CD4-positive, alpha-beta T cell (primary cell): ENCODE measurements at regions not wholly inside any gene's neighbourhood (a gene's known extent, or its start where the extent isn't known, plus 50 kb on each side); places are given as distances from the start of the nearest gene placed in this dataset.

ENCODE experiments used
- ATAC-seq: fragments of 200-7000 bp; cut with Tn5 transposase; one replicate; pipeline ENCODE4 v1.10.0; 2022; ENCODE audit warnings: mild to moderate bottlenecking; ENCODE audit not compliant: poor library complexity
- CTCF ChIA-PET: fragments of 350-600 bp; sonication (Branson Sonifier 250); formaldehyde crosslinking; loops from one replicate; lab custom pipeline; 2021; ENCODE audit warnings: antibody characterized with exemption, inconsistent platforms; lab: Charles Lee
- POLR2A ChIA-PET: fragments of 350-600 bp; sonication (Branson Sonifier 250); formaldehyde crosslinking; loops from one replicate; lab custom pipeline; 2021; ENCODE audit warnings: antibody characterized with exemption, inconsistent platforms; lab: Charles Lee
- DNase-seq, 14 experiments: peaks; one replicate each; pipeline ENCODE4 v3.0.0-alpha.2; 2013 to 2020; ENCODE audit warnings: mixed read lengths in 2 of 14
- H3K27ac ChIP-seq, 2 donors: one replicate each; pipeline versions ENCODE4 v1.5.1 to v1.7.0; 2013; ENCODE audit warnings: low read length in 2 of 2, low read depth in 1 of 2, mild to moderate bottlenecking in 1 of 2
- H3K27me3 ChIP-seq, 2 experiments: 1 replicate in 1 of 2; 2 replicates in 1 of 2; pipeline versions ENCODE4 v1.6.1 to v1.7.0; 2013; ENCODE audit warnings: low read length in 2 of 2, control low read depth in 1 of 2, mild to moderate bottlenecking in 1 of 2, moderate library complexity in 1 of 2; ENCODE audit not compliant: insufficient read depth in 2 of 2, control insufficient read depth in 1 of 2
- H3K36me3 ChIP-seq: one replicate; pipeline ENCODE4 v1.6.1; 2013; ENCODE audit warnings: low read length, control low read depth; ENCODE audit not compliant: insufficient read depth
- H3K4me1 ChIP-seq: one replicate; pipeline ENCODE4 v1.6.1; 2013; ENCODE audit warnings: low read length, control low read depth; ENCODE audit not compliant: insufficient read depth
- H3K4me3 ChIP-seq: one replicate; pipeline ENCODE4 v1.5.1; 2013; ENCODE audit warnings: mild to moderate bottlenecking, low read length, moderate library complexity
- H3K9me3 ChIP-seq, 2 experiments: 1 replicate in 1 of 2; 2 replicates in 1 of 2; pipeline versions ENCODE4 v1.6.1 to v1.7.0; 2013; ENCODE audit warnings: low read length in 2 of 2, mild to moderate bottlenecking in 2 of 2, control low read depth in 1 of 2, moderate library complexity in 1 of 2; ENCODE audit not compliant: control insufficient read depth in 1 of 2, insufficient read depth in 1 of 2
- H3K27ac Mint-ChIP-seq: one replicate; pipeline ENCODE4 v1.8.0; 2020; ENCODE audit warnings: mixed read lengths
- H3K27me3 Mint-ChIP-seq: one replicate; pipeline ENCODE4 v1.8.0; 2021; ENCODE audit warnings: mixed read lengths
- H3K36me3 Mint-ChIP-seq: one replicate; pipeline ENCODE4 v1.8.0; 2021; ENCODE audit warnings: low read depth, mixed read lengths
- H3K4me1 Mint-ChIP-seq: one replicate; pipeline ENCODE4 v1.8.0; 2021; ENCODE audit warnings: low read depth, mixed read lengths
- H3K4me3 Mint-ChIP-seq: one replicate; pipeline ENCODE4 v1.8.0; 2020; ENCODE audit warnings: mild to moderate bottlenecking, mixed read lengths
- H3K9me3 Mint-ChIP-seq: one replicate; pipeline ENCODE4 v1.8.0; 2020; ENCODE audit warnings: mixed read lengths
- CTCF ChIP-seq: fragments of 200-600 bp; IDR thresholded peaks from one replicate; pipeline ENCODE4 v1.8.0; 2022; ENCODE audit warnings: antibody characterized with exemption, mild to moderate bottlenecking
- intact Hi-C, 2 experiments: fragments of 100-400 bp; cut with DNase I in 1 of 2; cut with micrococcal nuclease in 1 of 2; formaldehyde crosslinking; loops; one replicate each; pipeline versions ENCODE4 v1.15.1 to v1.9.0; 2023 to 2025; cut with DNase I, micrococcal nuclease

- H3K4me1 ChIP-seq, result no peaks in the 10 kb centered on the region
- intact Hi-C loops, result no loop called here
- Mint-ChIP-seq H3K27ac (no peak overlapping the region), H3K4me1 (no peaks in the 10 kb centered on the region), H3K27me3 (peaks cover 33% of the 10 kb centered on the region), H3K9me3 (peaks cover 3% of the 10 kb centered on the region), H3K36me3 (no peaks in the 10 kb centered on the region), H3K4me3 (no peak overlapping the region)
- no peak for TF ChIP-seq CTCF
- ChIA-PET POLR2A (no interaction called here), CTCF (no interaction called here)
- H3K27ac ChIP-seq, result no peak overlapping the region
- no peaks in the 10 kb centered on the region for H3K36me3 ChIP-seq
- H3K9me3 ChIP-seq, result no peaks in the 10 kb centered on the region
- H3K4me3 ChIP-seq, result no peak overlapping the region
- DNase-seq (no peak), ATAC-seq (no peak)
- H3K27me3 ChIP-seq, result no peaks in the 10 kb centered on the region
These were observed 52.1 kb upstream of the NFIB start for GRCh38 chr9:14366076-14366475.

- H3K9me3 ChIP-seq, result no peaks in the 10 kb centered on the region
- no peaks in the 10 kb centered on the region for H3K36me3 ChIP-seq
- ChIA-PET POLR2A (no interaction called here), CTCF (no interaction called here)
- Mint-ChIP-seq H3K36me3 (no peaks in the 10 kb centered on the region), H3K27ac (no peak overlapping the region), H3K4me3 (no peak overlapping the region), H3K4me1 (no peaks in the 10 kb centered on the region), H3K9me3 (peaks cover 3% of the 10 kb centered on the region), H3K27me3 (peaks cover 33% of the 10 kb centered on the region)
- H3K27ac ChIP-seq, result no peak overlapping the region
- ATAC-seq (no peak), DNase-seq (no peak)
- TF ChIP-seq CTCF, result no peak
- no peak overlapping the region for H3K4me3 ChIP-seq
- H3K4me1 ChIP-seq, result no peaks in the 10 kb centered on the region
- no peaks in the 10 kb centered on the region for H3K27me3 ChIP-seq
- intact Hi-C loops, result no loop called here
These were observed 51.7 kb upstream of the NFIB start for GRCh38 chr9:14365670-14366069.
